Breast epithelium (tissue), 4 donors: ENCODE measurements at regions not wholly inside any gene's neighbourhood (a gene's known extent, or its start where the extent isn't known, plus 50 kb on each side); places are given as distances from the start of the nearest gene placed in this dataset.

Source experiments
- DNase-seq, 2 donors: peaks; one replicate each; pipeline ENCODE4 v3.0.0-alpha.2; 2019; ENCODE audit warnings: low spot score in 2 of 2
- H3K27ac ChIP-seq, 2 donors: fragments of 200-600 bp; sonication (generic) in 1 of 2; one replicate each; pipeline ENCODE4 v1.5.1; 2016 to 2019; ENCODE audit warnings: mild to moderate bottlenecking in 1 of 2
- H3K27me3 ChIP-seq, 2 donors: fragments of 200-600 bp; sonication (generic) in 1 of 2; one replicate each; pipeline versions ENCODE4 v1.5.1 to v1.6.0; 2017 to 2019; ENCODE audit warnings: control low read depth in 1 of 2, mild to moderate bottlenecking in 1 of 2
- H3K36me3 ChIP-seq: fragments of 200-600 bp; one replicate; pipeline ENCODE4 v1.5.1; 2019
- H3K4me1 ChIP-seq, 2 donors: fragments of 200-600 bp; sonication (generic); one replicate each; pipeline ENCODE4 v1.5.1; 2016 to 2019; ENCODE audit warnings: control low read depth in 1 of 2
- H3K4me3 ChIP-seq, 3 donors: fragments of 200-600 bp; sonication (generic); 1 replicate in 2 of 3; 2 replicates in 1 of 3; pipeline ENCODE4 v1.5.1; 2016 to 2019; ENCODE audit warnings: mild to moderate bottlenecking in 3 of 3, moderate library complexity in 2 of 3
- H3K9me3 ChIP-seq, 2 donors: fragments of 200-600 bp; sonication (generic) in 1 of 2; one replicate each; pipeline ENCODE4 v1.5.1; 2016 to 2019; ENCODE audit warnings: control low read depth in 1 of 2
- POLR2A ChIP-seq: fragments of 450-650 bp; IDR thresholded peaks from one replicate; pipeline ENCODE4 v1.6.1; 2016; ENCODE audit warnings: antibody characterized with exemption, mild to moderate bottlenecking, moderate library complexity
- POLR2AphosphoS5 ChIP-seq, 3 donors: sonication (generic); formaldehyde crosslinking; IDR thresholded peaks; one replicate each; pipeline ENCODE4 v1.6.1; 2017; ENCODE audit warnings: antibody characterized with exemption in 3 of 3
- intact Hi-C: fragments of 100-400 bp; cut with DNase I; formaldehyde crosslinking; loops from one replicate; pipeline ENCODE4 v1.15.1; 2023; ENCODE audit warnings: low total_unique reads
- TF ChIP-seq, protein P1 (sequence below), 3 donors: fragments of 450-650 bp; IDR thresholded peaks; one replicate each; pipeline ENCODE4 v1.5.1; 2016 to 2017; ENCODE audit warnings: antibody characterized with exemption in 3 of 3, mild to moderate bottlenecking in 3 of 3, moderate library complexity in 3 of 3

DNA sequence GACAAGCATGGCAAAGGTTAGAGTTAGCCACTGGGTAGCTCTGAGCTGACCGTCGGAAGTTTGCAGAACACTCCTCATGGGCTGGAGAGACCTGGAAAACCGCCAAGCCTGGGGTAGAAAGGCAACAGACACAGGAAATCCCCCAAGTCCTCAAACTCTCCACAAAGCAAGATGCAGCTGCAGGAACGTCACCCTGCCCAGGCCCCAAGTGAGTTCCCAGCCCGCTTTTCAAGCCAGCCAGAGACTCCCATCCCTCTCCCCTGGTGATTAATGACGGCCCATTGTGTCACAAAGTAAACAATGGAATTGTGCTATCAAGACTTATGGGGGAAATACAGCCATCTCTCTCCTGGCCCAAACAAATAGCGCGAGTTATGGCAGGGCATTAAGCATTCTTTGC, 633.0 kb downstream of the TBC1D22A start:
- TF ChIP-seq, protein P1, sequence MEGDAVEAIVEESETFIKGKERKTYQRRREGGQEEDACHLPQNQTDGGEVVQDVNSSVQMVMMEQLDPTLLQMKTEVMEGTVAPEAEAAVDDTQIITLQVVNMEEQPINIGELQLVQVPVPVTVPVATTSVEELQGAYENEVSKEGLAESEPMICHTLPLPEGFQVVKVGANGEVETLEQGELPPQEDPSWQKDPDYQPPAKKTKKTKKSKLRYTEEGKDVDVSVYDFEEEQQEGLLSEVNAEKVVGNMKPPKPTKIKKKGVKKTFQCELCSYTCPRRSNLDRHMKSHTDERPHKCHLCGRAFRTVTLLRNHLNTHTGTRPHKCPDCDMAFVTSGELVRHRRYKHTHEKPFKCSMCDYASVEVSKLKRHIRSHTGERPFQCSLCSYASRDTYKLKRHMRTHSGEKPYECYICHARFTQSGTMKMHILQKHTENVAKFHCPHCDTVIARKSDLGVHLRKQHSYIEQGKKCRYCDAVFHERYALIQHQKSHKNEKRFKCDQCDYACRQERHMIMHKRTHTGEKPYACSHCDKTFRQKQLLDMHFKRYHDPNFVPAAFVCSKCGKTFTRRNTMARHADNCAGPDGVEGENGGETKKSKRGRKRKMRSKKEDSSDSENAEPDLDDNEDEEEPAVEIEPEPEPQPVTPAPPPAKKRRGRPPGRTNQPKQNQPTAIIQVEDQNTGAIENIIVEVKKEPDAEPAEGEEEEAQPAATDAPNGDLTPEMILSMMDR (IDR thresholded peaks at IDR 0.05): no peak
- TF ChIP-seq POLR2A (no peak), POLR2AphosphoS5 (IDR thresholded peaks at IDR 0.05) (no peak)
- peak in 1 of 2 donors; percentile 24 for DNase-seq

DNA sequence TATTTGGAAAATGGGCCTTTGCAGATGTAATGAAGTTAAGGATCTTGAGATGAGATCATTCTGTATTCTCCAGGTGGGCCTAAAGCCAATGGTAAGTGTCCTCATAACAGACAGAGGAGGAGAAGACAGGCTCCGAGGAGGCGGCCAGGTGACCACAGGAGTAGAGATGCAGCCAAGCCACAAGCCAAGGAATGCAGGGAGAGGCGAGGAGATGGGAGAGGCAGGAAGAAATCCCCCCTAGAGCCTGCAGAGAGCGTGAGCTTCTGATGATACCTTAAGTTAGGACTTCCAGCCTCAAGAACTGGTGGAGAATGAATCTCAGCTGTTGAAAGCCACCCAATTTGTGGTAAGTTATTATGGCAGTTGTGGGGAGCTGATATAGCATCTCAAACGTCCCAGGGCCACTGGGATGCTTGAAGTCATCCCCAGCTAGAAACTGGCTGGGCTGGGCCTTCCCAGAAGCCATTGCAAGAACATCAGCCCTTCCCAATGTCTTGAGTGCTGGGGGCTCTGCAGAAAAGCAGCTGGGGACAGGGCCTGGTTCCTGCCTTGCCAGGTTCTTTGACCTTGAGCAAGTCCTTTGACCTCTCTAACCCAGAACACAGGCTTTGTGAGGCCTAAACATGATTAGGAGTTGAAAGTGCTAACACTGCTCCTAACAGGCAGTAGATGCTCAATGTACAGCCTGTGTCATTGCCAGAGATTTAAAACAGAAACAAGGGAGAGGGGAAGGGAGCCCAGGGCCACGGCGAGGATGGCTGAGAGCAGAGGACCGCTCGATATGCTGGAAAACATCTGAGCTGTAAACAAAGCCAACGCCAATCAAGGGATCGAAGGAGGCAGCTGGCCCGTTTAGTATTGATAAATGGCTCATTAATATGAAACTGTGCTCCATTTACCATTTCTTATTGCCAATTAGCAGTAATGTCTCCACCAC, 632.3 kb downstream of the TBC1D22A start:
- no peak overlapping the region for H3K4me3 ChIP-seq
- peaks cover 0 to 14% of the 10 kb centered on the region in 2 donors for H3K27me3 ChIP-seq
- intact Hi-C loops: loop anchor here (10.0 kb wide), 1 partner anchor 1400 kb away; no protein-coding TSS in a partner anchor
- peak in 1 of 2 donors; percentile 12 for DNase-seq
- no peaks in the 10 kb centered on the region for H3K9me3 ChIP-seq
- H3K27ac ChIP-seq: no peak overlapping the region
- no peaks in the 10 kb centered on the region for H3K4me1 ChIP-seq
- H3K36me3 ChIP-seq: no peaks in the 10 kb centered on the region
- TF ChIP-seq, protein P1 (IDR thresholded peaks at IDR 0.05): no peak
- no peak for TF ChIP-seq POLR2AphosphoS5 (IDR thresholded peaks at IDR 0.05)
- no peak for TF ChIP-seq POLR2A

More for the DNA sequence above, 633.0 kb downstream of the TBC1D22A start:
- Histone ChIP-seq H3K4me3 (no peak overlapping the region), H3K9me3 (no peaks in the 10 kb centered on the region), H3K4me1 (no peaks in the 10 kb centered on the region), H3K27ac (no peak overlapping the region), H3K27me3 (peaks cover 0 to 8% of the 10 kb centered on the region in 2 donors), H3K36me3 (no peaks in the 10 kb centered on the region)
- intact Hi-C loops: loop anchor here (10.0 kb wide), 1 partner anchor 1401 kb away; no protein-coding TSS in a partner anchor

DNA sequence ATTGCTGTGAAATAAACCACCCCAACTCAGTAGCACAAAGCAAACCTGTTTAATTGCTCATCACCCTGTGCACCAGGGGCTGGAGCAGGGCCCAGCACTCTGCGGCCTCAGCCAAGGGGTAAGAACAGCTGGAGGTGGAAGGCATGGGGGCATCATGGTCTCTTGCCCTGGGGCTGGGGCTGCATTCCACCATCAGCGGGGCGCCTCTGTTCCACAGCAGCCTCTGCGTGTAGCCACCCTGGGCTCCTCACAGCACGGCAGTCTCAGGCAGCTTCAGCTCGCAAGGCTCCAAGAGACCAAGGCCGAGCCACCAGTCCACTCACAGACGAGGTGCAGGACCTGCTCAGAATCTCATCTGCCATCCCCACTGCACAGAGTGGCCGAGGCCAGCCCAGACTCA, 630.7 kb downstream of the TBC1D22A start:
- no peaks in the 10 kb centered on the region for H3K36me3 ChIP-seq
- TF ChIP-seq POLR2AphosphoS5 (IDR thresholded peaks at IDR 0.05) (no peak), POLR2A (no peak)
- TF ChIP-seq, protein P1 (IDR thresholded peaks at IDR 0.05): no peak
- H3K27me3 ChIP-seq: peaks cover 0 to 27% of the 10 kb centered on the region in 2 donors
- H3K4me3 ChIP-seq: no peak overlapping the region
- H3K9me3 ChIP-seq: no peaks in the 10 kb centered on the region
- no peaks in the 10 kb centered on the region for H3K4me1 ChIP-seq
- DNase-seq: peak in 1 of 2 donors; percentile 37
- H3K27ac ChIP-seq: no peak overlapping the region
- intact Hi-C loops: loop anchor here (10.0 kb wide), 1 partner anchor 1398 kb away; no protein-coding TSS in a partner anchor

DNA sequence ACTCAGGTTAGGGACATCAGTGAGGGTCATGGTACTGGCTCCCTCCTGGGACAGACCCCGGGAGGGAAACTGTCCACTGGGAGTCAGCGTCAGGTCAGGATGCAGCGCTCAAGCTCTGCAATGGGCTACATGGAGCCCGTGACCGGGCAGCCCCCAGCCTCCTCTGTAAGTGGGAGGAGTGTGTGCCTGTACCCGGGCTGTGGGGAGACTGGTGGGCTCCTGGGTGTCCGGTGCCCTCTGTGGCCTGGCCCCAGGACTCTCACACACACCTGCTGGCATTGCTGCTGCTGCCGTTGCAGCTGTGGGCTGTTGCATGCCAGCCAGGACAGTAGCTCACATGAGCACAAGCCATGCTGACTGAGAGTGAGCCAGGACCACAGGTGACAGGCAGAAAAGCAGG, 630.3 kb downstream of the TBC1D22A start:
- Histone ChIP-seq H3K9me3 (no peaks in the 10 kb centered on the region), H3K27ac (no peak overlapping the region), H3K4me3 (no peak overlapping the region), H3K4me1 (no peaks in the 10 kb centered on the region), H3K27me3 (peaks cover 0 to 31% of the 10 kb centered on the region in 2 donors), H3K36me3 (no peaks in the 10 kb centered on the region)
- peak in 1 of 2 donors; percentile 36 for DNase-seq
- intact Hi-C loops: loop anchor here (10.0 kb wide), 1 partner anchor 1398 kb away; no protein-coding TSS in a partner anchor
- TF ChIP-seq POLR2A: no peak
- no peak for TF ChIP-seq POLR2AphosphoS5 (IDR thresholded peaks at IDR 0.05)
- TF ChIP-seq, protein P1 (IDR thresholded peaks at IDR 0.05): no peak

DNA sequence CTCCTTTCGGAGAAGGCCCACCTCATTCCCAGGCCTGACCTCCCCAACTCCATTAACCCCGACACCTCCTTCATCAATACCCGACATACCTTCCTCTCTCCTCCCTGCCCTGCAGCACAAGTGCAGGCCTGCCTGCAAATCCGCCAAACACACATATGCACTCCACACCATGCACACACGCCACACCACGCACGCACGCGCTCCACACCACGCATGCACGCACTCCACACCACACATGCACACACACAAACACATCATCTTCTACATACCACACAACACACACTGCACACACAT, 629.6 kb downstream of the TBC1D22A start:
- no peak overlapping the region for H3K27ac ChIP-seq
- H3K4me1 ChIP-seq: no peaks in the 10 kb centered on the region
- TF ChIP-seq POLR2A (no peak), POLR2AphosphoS5 (IDR thresholded peaks at IDR 0.05) (no peak)
- TF ChIP-seq, protein P1 (IDR thresholded peaks at IDR 0.05): no peak
- no peaks in the 10 kb centered on the region for H3K9me3 ChIP-seq
- intact Hi-C loops: loop anchor here (10.0 kb wide), 1 partner anchor 1397 kb away; no protein-coding TSS in a partner anchor
- H3K27me3 ChIP-seq: peaks cover 0 to 38% of the 10 kb centered on the region in 2 donors
- no peak for DNase-seq
- no peaks in the 10 kb centered on the region for H3K36me3 ChIP-seq
- no peak overlapping the region for H3K4me3 ChIP-seq
